GM12878 (cell line): ENCODE measurements at regions not wholly inside any gene's neighbourhood (a gene's known extent, or its start where the extent isn't known, plus 50 kb on each side); places are given as distances from the start of the nearest gene placed in this dataset.

Source experiments
- ATAC-seq: fragments of 200-7000 bp; cut with Tn5 transposase; 3 replicates; pipeline ENCODE4 v1.9.1; 2020; ENCODE audit warnings: mild to moderate bottlenecking, moderate library complexity
- BruUV-seq: library from RNA; stranded (reverse); fragments of 400-500 nt; replicated peaks from 2 replicates; lab custom pipeline; 2021; lab: Mats Ljungman, UMichigan
- CTCF ChIA-PET: fragments of 300-600 bp; sonication (Branson Sonifier 250); formaldehyde crosslinking; extraction: SDS; loops from one replicate; lab custom pipeline; 2021; ENCODE audit warnings: inconsistent platforms; lab: Yijun Ruan, JAX
- POLR2A ChIA-PET: fragments of 350-600 bp; formaldehyde crosslinking; extraction: SDS; loops from one replicate; lab custom pipeline; 2021; ENCODE audit warnings: inconsistent platforms; lab: Charles Lee
- RAD21 ChIA-PET: fragments of 300-600 bp; sonication (Branson Sonifier 250); formaldehyde crosslinking; loops from one replicate; lab custom pipeline; 2023; ENCODE audit warnings: antibody characterized with exemption; ENCODE audit not compliant: unreplicated experiment; lab: Charles Lee
- SMC1A ChIA-PET: fragments of 300-600 bp; sonication (Branson Sonifier 250); formaldehyde crosslinking; loops from one replicate; lab custom pipeline; 2023; ENCODE audit not compliant: unreplicated experiment, uncharacterized antibody; lab: Charles Lee
- DNase-seq: peaks from one replicate; pipeline ENCODE4 v3.0.0-alpha.2; 2011; ENCODE audit warnings: low read depth, low spot score
- FAIRE-seq: peaks from 3 replicates; lab custom pipeline; 2011; peaks lifted over from hg19 to GRCh38; lab: Jason Lieb, UNC
- H2AFZ ChIP-seq: 2 replicates; pipeline ENCODE4 v1.6.0; 2011; ENCODE audit warnings: low read depth, low read length, control low read depth; ENCODE audit not compliant: control insufficient read depth
- H3K27ac ChIP-seq: 2 replicates; pipeline ENCODE4 v1.5.1; 2011; ENCODE audit warnings: control low read depth; ENCODE audit not compliant: control insufficient read depth, insufficient read depth
- H3K27me3 ChIP-seq, 2 experiments: replicated peaks in 1 of 2; 2 replicates each; pipeline versions ENCODE4 v1.6.0 to v1.6.1; 2011; ENCODE audit warnings: low read length in 1 of 2; ENCODE audit not compliant: control insufficient read depth in 2 of 2, insufficient read depth in 2 of 2
- H3K36me3 ChIP-seq, 2 experiments: 2 replicates each; pipeline ENCODE4 v1.5.1; 2011; ENCODE audit warnings: low read length in 1 of 2; ENCODE audit not compliant: control insufficient read depth in 2 of 2, insufficient read depth in 2 of 2
- H3K4me1 ChIP-seq: 2 replicates; pipeline ENCODE4 v1.6.1; 2011; ENCODE audit warnings: mild to moderate bottlenecking, low read length, moderate library complexity, mixed read lengths; ENCODE audit not compliant: control insufficient read depth, insufficient read depth
- H3K4me2 ChIP-seq: 2 replicates; pipeline ENCODE4 v1.6.0; 2011; ENCODE audit warnings: control low read depth; ENCODE audit not compliant: control insufficient read depth, insufficient read depth
- H3K4me3 ChIP-seq: fragments of 200-600 bp; sonication (generic); 2 replicates; pipeline ENCODE4 v1.5.1; 2016
- H3K79me2 ChIP-seq: 2 replicates; pipeline ENCODE4 v1.6.0; 2011; ENCODE audit warnings: low read length; ENCODE audit not compliant: control insufficient read depth, insufficient read depth
- H3K9ac ChIP-seq: 2 replicates; pipeline ENCODE4 v1.8.0; 2011; ENCODE audit warnings: low read length, control low read depth, mixed read lengths; ENCODE audit not compliant: control insufficient read depth, insufficient read depth
- H3K9me3 ChIP-seq: replicated peaks from 3 replicates; pipeline ENCODE4 v1.5.1; 2011; ENCODE audit warnings: mild to moderate bottlenecking, low read length; ENCODE audit not compliant: control insufficient read depth, insufficient read depth
- H4K20me1 ChIP-seq: 2 replicates; pipeline ENCODE4 v1.6.0; 2011; ENCODE audit not compliant: control insufficient read depth, insufficient read depth
- CBX5 ChIP-seq: sonication (generic); IDR thresholded peaks from 2 replicates; pipeline ENCODE4 v1.6.1; 2016; ENCODE audit warnings: low read depth, moderate library complexity, mild to moderate bottlenecking, inconsistent platforms
- CHD2 ChIP-seq: IDR thresholded peaks from 2 replicates; pipeline ENCODE4 v1.6.1; 2011; ENCODE audit warnings: low read depth, low read length, improper control_type of control experiment, borderline replicate concordance
- GATAD2B ChIP-seq: fragments of 450-650 bp; conservative IDR thresholded peaks from 2 replicates; pipeline ENCODE4 v1.6.1; 2017; ENCODE audit warnings: low read depth, mild to moderate bottlenecking, moderate library complexity
- JUNB ChIP-seq: IDR thresholded peaks from 2 replicates; pipeline ENCODE4 v1.6.1; 2016; ENCODE audit warnings: antibody characterized with exemption, mild to moderate bottlenecking
- KAT2A ChIP-seq: conservative IDR thresholded peaks from 2 replicates; pipeline ENCODE4 v1.6.1; 2011; ENCODE audit warnings: low read depth, low read length; ENCODE audit not compliant: control insufficient read depth
- MTA2 ChIP-seq: fragments of 450-650 bp; IDR thresholded peaks from 2 replicates; pipeline ENCODE4 v1.6.1; 2016; ENCODE audit warnings: low read depth, mild to moderate bottlenecking, moderate library complexity
- MTA3 ChIP-seq: IDR thresholded peaks from 2 replicates; pipeline ENCODE4 v1.6.1; 2012; ENCODE audit warnings: low read length, inconsistent platforms, borderline replicate concordance
- NR2F1 ChIP-seq: fragments of 450-650 bp; conservative IDR thresholded peaks from 2 replicates; pipeline ENCODE4 v1.6.1; 2017; ENCODE audit warnings: mild to moderate bottlenecking
- RAD51 ChIP-seq: fragments of 450-650 bp; IDR thresholded peaks from 2 replicates; pipeline ENCODE4 v1.6.1; 2016; ENCODE audit warnings: moderate library complexity, mild to moderate bottlenecking, inconsistent platforms
- STAT1 ChIP-seq: fragments of 450-650 bp; conservative IDR thresholded peaks from 2 replicates; pipeline ENCODE4 v1.6.1; 2014; ENCODE audit warnings: antibody characterized with exemption, mild to moderate bottlenecking
- WGBS: methylation state at CpG from one replicate; pipeline ENCODE4 v1.1.6; 2016; ENCODE audit warnings: low lambda C conversion rate; ENCODE audit not compliant: insufficient replicate concordance, insufficient coverage; ENCODE audit errors: missing lambda C conversion rate; 5-methylcytosine and 5-hydroxymethylcytosine counted together
- in situ Hi-C: fragments of 300-500 bp; cut with MboI; formaldehyde crosslinking; loops from 9 replicates; pipeline ENCODE4 v1.14.3; 2018; ENCODE audit warnings: mixed read lengths
- intact Hi-C: fragments of 100-400 bp; cut with micrococcal nuclease; formaldehyde crosslinking; loops from one replicate; pipeline ENCODE4 v1.14.2; 2022; ENCODE audit not compliant: unreplicated experiment
- TF ChIP-seq, protein P1 (sequence below): fragments of 150-350 bp; IDR thresholded peaks from 2 replicates; pipeline ENCODE4 v1.6.1; 2016; ENCODE audit warnings: low read depth, low read length
- TF ChIP-seq, protein P2 (sequence below): IDR thresholded peaks from 2 replicates; pipeline ENCODE4 v1.6.1; 2011; ENCODE audit warnings: low read depth, mild to moderate bottlenecking, low read length, moderate library complexity, borderline replicate concordance; ENCODE audit errors: extremely low read depth
- TF ChIP-seq, protein P3 (sequence below): fragments of 450-650 bp; formaldehyde crosslinking; IDR thresholded peaks from 2 replicates; pipeline ENCODE4 v1.4.0; 2022; ENCODE audit warnings: mild to moderate bottlenecking, moderate library complexity

DNA sequence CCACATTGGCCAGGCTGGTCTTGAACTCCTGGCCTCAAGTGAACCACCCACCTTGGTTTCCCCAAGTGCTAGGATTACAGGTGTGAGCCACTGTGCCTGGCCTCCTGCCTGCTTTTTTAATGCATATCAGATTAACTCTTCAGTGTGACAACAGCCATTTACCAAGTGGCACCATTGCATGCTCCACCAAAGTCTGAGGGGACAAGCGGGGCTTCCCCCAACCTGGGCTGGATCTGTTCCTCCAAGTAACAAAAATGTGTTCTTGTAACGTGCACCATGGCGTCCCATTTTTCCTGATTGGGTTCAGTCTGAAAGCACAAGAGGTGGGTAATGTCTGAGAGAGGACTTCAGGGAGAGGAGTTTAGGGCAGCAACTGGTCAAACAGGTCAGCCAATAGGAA, 77.8 kb downstream of the TEX29 start:
- no peaks in the 10 kb centered on the region for H3K27me3 ChIP-seq
- SMC1A ChIA-PET = no interaction called here
- in situ Hi-C loops = no loop called here
- no peaks in the 10 kb centered on the region for H3K79me2 ChIP-seq
- no peak overlapping the region for H3K4me3 ChIP-seq
- H3K4me1 ChIP-seq = no peaks in the 10 kb centered on the region
- CTCF ChIA-PET = interaction anchor here (1.2 kb wide), 1 partner anchor 331 kb away, joined by 3 read pairs; no protein-coding TSS in a partner anchor
- no peak overlapping the region for H3K27ac ChIP-seq
- intact Hi-C loops = no loop called here
- no peak overlapping the region for H3K9ac ChIP-seq
- FAIRE-seq = no peak
- H4K20me1 ChIP-seq = 0 out of 2 replicates have a peak, but pooled peaks cover 2% of the 10 kb centered on the region
- BruUV-seq = no TSS peak
- RAD21 ChIA-PET = no interaction called here
- no peak overlapping the region for H3K4me2 ChIP-seq
- DNase-seq = no peak
- H3K9me3 ChIP-seq = no peaks in the 10 kb centered on the region
- 61% methylated on average over 3 of the region's 3 CpGs for WGBS
- no peaks in the 10 kb centered on the region for H3K36me3 ChIP-seq
- POLR2A ChIA-PET = no interaction called here
- H2AFZ ChIP-seq = no peak overlapping the region
- ATAC-seq = no peak
- TF ChIP-seq CBX5 (no peak), GATAD2B (no peak), RAD51 (no peak), JUNB (no peak), MTA3 (no peak), MTA2 (no peak), KAT2A (no peak), NR2F1 (no peak), CHD2 (no peak), STAT1 (no peak)
- TF ChIP-seq, protein P1, sequence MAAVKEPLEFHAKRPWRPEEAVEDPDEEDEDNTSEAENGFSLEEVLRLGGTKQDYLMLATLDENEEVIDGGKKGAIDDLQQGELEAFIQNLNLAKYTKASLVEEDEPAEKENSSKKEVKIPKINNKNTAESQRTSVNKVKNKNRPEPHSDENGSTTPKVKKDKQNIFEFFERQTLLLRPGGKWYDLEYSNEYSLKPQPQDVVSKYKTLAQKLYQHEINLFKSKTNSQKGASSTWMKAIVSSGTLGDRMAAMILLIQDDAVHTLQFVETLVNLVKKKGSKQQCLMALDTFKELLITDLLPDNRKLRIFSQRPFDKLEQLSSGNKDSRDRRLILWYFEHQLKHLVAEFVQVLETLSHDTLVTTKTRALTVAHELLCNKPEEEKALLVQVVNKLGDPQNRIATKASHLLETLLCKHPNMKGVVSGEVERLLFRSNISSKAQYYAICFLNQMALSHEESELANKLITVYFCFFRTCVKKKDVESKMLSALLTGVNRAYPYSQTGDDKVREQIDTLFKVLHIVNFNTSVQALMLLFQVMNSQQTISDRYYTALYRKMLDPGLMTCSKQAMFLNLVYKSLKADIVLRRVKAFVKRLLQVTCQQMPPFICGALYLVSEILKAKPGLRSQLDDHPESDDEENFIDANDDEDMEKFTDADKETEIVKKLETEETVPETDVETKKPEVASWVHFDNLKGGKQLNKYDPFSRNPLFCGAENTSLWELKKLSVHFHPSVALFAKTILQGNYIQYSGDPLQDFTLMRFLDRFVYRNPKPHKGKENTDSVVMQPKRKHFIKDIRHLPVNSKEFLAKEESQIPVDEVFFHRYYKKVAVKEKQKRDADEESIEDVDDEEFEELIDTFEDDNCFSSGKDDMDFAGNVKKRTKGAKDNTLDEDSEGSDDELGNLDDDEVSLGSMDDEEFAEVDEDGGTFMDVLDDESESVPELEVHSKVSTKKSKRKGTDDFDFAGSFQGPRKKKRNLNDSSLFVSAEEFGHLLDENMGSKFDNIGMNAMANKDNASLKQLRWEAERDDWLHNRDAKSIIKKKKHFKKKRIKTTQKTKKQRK = no peak
- TF ChIP-seq, protein P2, sequence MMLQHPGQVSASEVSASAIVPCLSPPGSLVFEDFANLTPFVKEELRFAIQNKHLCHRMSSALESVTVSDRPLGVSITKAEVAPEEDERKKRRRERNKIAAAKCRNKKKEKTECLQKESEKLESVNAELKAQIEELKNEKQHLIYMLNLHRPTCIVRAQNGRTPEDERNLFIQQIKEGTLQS = no peak
- TF ChIP-seq, protein P3, sequence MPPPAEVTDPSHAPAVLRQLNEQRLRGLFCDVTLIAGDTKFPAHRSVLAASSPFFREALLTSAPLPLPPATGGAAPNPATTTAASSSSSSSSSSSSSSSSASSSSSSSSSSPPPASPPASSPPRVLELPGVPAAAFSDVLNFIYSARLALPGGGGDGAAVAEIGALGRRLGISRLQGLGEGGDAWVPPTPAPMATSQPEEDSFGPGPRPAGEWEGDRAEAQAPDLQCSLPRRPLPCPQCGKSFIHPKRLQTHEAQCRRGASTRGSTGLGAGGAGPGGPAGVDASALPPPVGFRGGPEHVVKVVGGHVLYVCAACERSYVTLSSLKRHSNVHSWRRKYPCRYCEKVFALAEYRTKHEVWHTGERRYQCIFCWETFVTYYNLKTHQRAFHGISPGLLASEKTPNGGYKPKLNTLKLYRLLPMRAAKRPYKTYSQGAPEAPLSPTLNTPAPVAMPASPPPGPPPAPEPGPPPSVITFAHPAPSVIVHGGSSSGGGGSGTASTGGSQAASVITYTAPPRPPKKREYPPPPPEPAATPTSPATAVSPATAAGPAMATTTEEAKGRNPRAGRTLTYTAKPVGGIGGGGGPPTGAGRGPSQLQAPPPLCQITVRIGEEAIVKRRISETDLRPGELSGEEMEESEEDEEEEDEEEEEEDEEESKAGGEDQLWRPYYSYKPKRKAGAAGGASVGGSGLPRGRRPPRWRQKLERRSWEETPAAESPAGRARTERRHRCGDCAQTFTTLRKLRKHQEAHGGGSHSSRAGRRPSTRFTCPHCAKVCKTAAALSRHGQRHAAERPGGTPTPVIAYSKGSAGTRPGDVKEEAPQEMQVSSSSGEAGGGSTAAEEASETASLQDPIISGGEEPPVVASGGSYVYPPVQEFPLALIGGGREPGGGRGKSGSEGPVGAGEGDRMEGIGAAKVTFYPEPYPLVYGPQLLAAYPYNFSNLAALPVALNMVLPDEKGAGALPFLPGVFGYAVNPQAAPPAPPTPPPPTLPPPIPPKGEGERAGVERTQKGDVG (CRISPR knock-in tag) = no peak
